H4 (cell line): ENCODE measurements at regions not wholly inside any gene's neighbourhood (a gene's known extent, or its start where the extent isn't known, plus 50 kb on each side); places are given as distances from the start of the nearest gene placed in this dataset.
"Not testable (repeated sequence)": the region's sequence is repeated elsewhere in the genome, so short reads cannot be mapped to it uniquely, and the experiment has no call there.

Experiments used
- DNase-seq: peaks from one replicate; pipeline ENCODE4 v3.0.0-alpha.2; 2015; ENCODE audit warnings: low spot score

- DNase-seq, result no peak
These were observed 102.8 kb downstream of the PJA1 start for GRCh38 chrX:69062493-69062892.

GRCh38 chrX:69060631-69061408 lies 104.4 kb downstream of the PJA1 start:
- no peak for DNase-seq

- no peak for DNase-seq
These were observed 110.1 kb downstream of the PJA1 start for GRCh38 chrX:69055193-69055592.

GRCh38 chrX:69054497-69054896 lies 110.8 kb downstream of the PJA1 start:
- not testable (repeated sequence) for DNase-seq

- no peak for DNase-seq
These were observed 113.4 kb downstream of the PJA1 start for GRCh38 chrX:69051901-69052300.

- DNase-seq, result no peak
These were observed 115.0 kb downstream of the PJA1 start for GRCh38 chrX:69050051-69050765.

GRCh38 chrX:69046996-69047490 lies 118.2 kb downstream of the PJA1 start:
- DNase-seq, result no peak

GRCh38 chrX:69045616-69046345 lies 119.5 kb downstream of the PJA1 start:
- DNase-seq, result no peak

GRCh38 chrX:69038816-69039215 lies 126.4 kb downstream of the PJA1 start:
- no peak for DNase-seq

GRCh38 chrX:69038188-69038587 lies 127.1 kb downstream of the PJA1 start:
- DNase-seq, result no peak

- DNase-seq, result no peak
These were observed 127.5 kb downstream of the PJA1 start for GRCh38 chrX:69037786-69038185.

GRCh38 chrX:69036674-69037573 lies 128.3 kb downstream of the PJA1 start:
- DNase-seq, result no peak

GRCh38 chrX:69034451-69034850 lies 130.8 kb downstream of the PJA1 start:
- DNase-seq, result no peak

- no peak for DNase-seq
These were observed 131.3 kb downstream of the PJA1 start for GRCh38 chrX:69033936-69034335.

- no peak for DNase-seq
These were observed 132.7 kb downstream of the PJA1 start for GRCh38 chrX:69032601-69033000.

- no peak for DNase-seq
These were observed 133.3 kb downstream of the PJA1 start for GRCh38 chrX:69031971-69032391.

- no peak for DNase-seq
These were observed 134.1 kb downstream of the PJA1 start for GRCh38 chrX:69031181-69031580.

- DNase-seq, result no peak
These were observed 135.5 kb downstream of the PJA1 start for GRCh38 chrX:69029771-69030170.

- DNase-seq, result no peak
These were observed 136.5 kb downstream of the PJA1 start for GRCh38 chrX:69028761-69029120.

- DNase-seq, result no peak
These were observed 137.1 kb downstream of the PJA1 start for GRCh38 chrX:69028006-69028760.
